Smooth muscle cell (in vitro differentiated cells): ENCODE measurements at regions not wholly inside any gene's neighbourhood (a gene's known extent, or its start where the extent isn't known, plus 50 kb on each side); places are given as distances from the start of the nearest gene placed in this dataset.

Source experiments
- DNase-seq: peaks from one replicate; lab custom pipeline; 2025; ENCODE audit not compliant: unreplicated experiment; lab: John Stamatoyannopoulos, UW
- H2AFZ ChIP-seq: fragments of 200-600 bp; sonication (generic); 2 replicates; pipeline ENCODE4 v1.6.0; 2016; ENCODE audit warnings: antibody characterized with exemption, low read depth, mild to moderate bottlenecking
- H3F3A ChIP-seq: fragments of 200-600 bp; sonication (generic); 2 replicates; pipeline ENCODE4 v1.6.0; 2017; ENCODE audit warnings: antibody characterized with exemption, low read depth
- H3K27ac ChIP-seq: fragments of 200-600 bp; sonication (generic); 2 replicates; pipeline ENCODE4 v1.5.1; 2016; ENCODE audit warnings: low read depth, mild to moderate bottlenecking
- H3K27me3 ChIP-seq: fragments of 200-600 bp; sonication (generic); 2 replicates; pipeline ENCODE4 v1.6.1; 2016; ENCODE audit warnings: low read depth, mild to moderate bottlenecking
- H3K36me3 ChIP-seq: fragments of 200-600 bp; sonication (generic); 2 replicates; pipeline ENCODE4 v1.5.1; 2016; ENCODE audit warnings: low read depth
- H3K4me1 ChIP-seq: fragments of 200-600 bp; sonication (generic); 2 replicates; pipeline ENCODE4 v1.5.1; 2016; ENCODE audit warnings: low read depth
- H3K4me2 ChIP-seq: fragments of 200-600 bp; sonication (generic); 2 replicates; pipeline ENCODE4 v1.6.0; 2016; ENCODE audit warnings: mild to moderate bottlenecking
- H3K4me3 ChIP-seq: fragments of 200-600 bp; sonication (generic); 2 replicates; pipeline ENCODE4 v1.5.1; 2016; ENCODE audit warnings: mild to moderate bottlenecking
- H3K79me2 ChIP-seq: fragments of 200-600 bp; sonication (generic); 2 replicates; pipeline ENCODE4 v1.6.0; 2016; ENCODE audit warnings: low read depth, mild to moderate bottlenecking
- H3K9ac ChIP-seq: fragments of 200-600 bp; sonication (generic); 2 replicates; pipeline ENCODE4 v1.6.0; 2016; ENCODE audit warnings: low read depth
- H3K9me3 ChIP-seq: fragments of 200-600 bp; sonication (generic); replicated peaks from 2 replicates; pipeline ENCODE4 v1.5.1; 2016; ENCODE audit warnings: low read depth
- H4K20me1 ChIP-seq: fragments of 200-600 bp; sonication (generic); 2 replicates; pipeline ENCODE4 v1.6.0; 2016; ENCODE audit warnings: low read depth
- CTCF ChIP-seq: fragments of 200-600 bp; sonication (generic); IDR thresholded peaks from 2 replicates; pipeline ENCODE4 v1.5.1; 2017; ENCODE audit warnings: borderline replicate concordance, mild to moderate bottlenecking, antibody characterized with exemption; ENCODE audit not compliant: insufficient read depth, poor library complexity, severe bottlenecking
- WGBS: methylation state at CpG from one replicate; pipeline ENCODE4 v1.1.7; 2016; ENCODE audit warnings: low lambda C conversion rate; 5-methylcytosine and 5-hydroxymethylcytosine counted together

GRCh38 chr5:135163391-135163790, 129.4 kb upstream of the PITX1 start:
- no peak overlapping the region for H3K27ac ChIP-seq

GRCh38 chr5:135162661-135163265, 128.7 kb upstream of the PITX1 start:
- DNase-seq = no peak
- H4K20me1 ChIP-seq = no peaks in the 10 kb centered on the region
- no peak overlapping the region for H3K4me2 ChIP-seq
- no peak overlapping the region for H3K4me3 ChIP-seq
- H2AFZ ChIP-seq = no peak overlapping the region
- TF ChIP-seq CTCF = no peak
- no peaks in the 10 kb centered on the region for H3K9me3 ChIP-seq
- no peak overlapping the region for H3K27ac ChIP-seq
- peaks cover 14% of the 10 kb centered on the region for H3K27me3 ChIP-seq
- H3K9ac ChIP-seq = no peak overlapping the region
- 77% methylated on average over 9 of the region's 9 CpGs for WGBS
- H3F3A ChIP-seq = no peaks in the 10 kb centered on the region
- no peaks in the 10 kb centered on the region for H3K4me1 ChIP-seq
- H3K36me3 ChIP-seq = no peaks in the 10 kb centered on the region
- H3K79me2 ChIP-seq = no peaks in the 10 kb centered on the region

More at GRCh38 chr5:135163391-135163790, 129.4 kb upstream of the PITX1 start:
- Histone ChIP-seq H3F3A (no peaks in the 10 kb centered on the region), H3K9me3 (no peaks in the 10 kb centered on the region), H3K4me3 (no peak overlapping the region), H3K4me1 (no peaks in the 10 kb centered on the region), H4K20me1 (no peaks in the 10 kb centered on the region), H3K79me2 (no peaks in the 10 kb centered on the region), H2AFZ (no peak overlapping the region), H3K27me3 (peaks cover 15% of the 10 kb centered on the region), H3K4me2 (no peak overlapping the region), H3K36me3 (no peaks in the 10 kb centered on the region), H3K9ac (no peak overlapping the region)
- TF ChIP-seq CTCF = no peak
- 98% methylated on average over 5 of the region's 5 CpGs for WGBS
- DNase-seq = no peak

GRCh38 chr5:135161221-135161620, 127.2 kb upstream of the PITX1 start:
- TF ChIP-seq CTCF = no peak
- Histone ChIP-seq H3K4me3 (no peak overlapping the region), H3K27ac (no peak overlapping the region)

GRCh38 chr5:135160036-135160675, 126.1 kb upstream of the PITX1 start:
- DNase-seq = no peak
- no peak for TF ChIP-seq CTCF

More at GRCh38 chr5:135161221-135161620, 127.2 kb upstream of the PITX1 start:
- no peaks in the 10 kb centered on the region for H3F3A ChIP-seq
- WGBS = 88% methylated on average over 1 of the region's 1 CpG
- no peaks in the 10 kb centered on the region for H4K20me1 ChIP-seq
- H2AFZ ChIP-seq = no peak overlapping the region
- H3K4me1 ChIP-seq = no peaks in the 10 kb centered on the region
- no peaks in the 10 kb centered on the region for H3K79me2 ChIP-seq
- no peak for DNase-seq
- no peaks in the 10 kb centered on the region for H3K36me3 ChIP-seq
- H3K4me2 ChIP-seq = no peak overlapping the region
- H3K9ac ChIP-seq = no peak overlapping the region
- no peaks in the 10 kb centered on the region for H3K9me3 ChIP-seq
- no peaks in the 10 kb centered on the region for H3K27me3 ChIP-seq

More at GRCh38 chr5:135160036-135160675, 126.1 kb upstream of the PITX1 start:
- no peaks in the 10 kb centered on the region for H3K79me2 ChIP-seq
- no peaks in the 10 kb centered on the region for H3K9me3 ChIP-seq
- no peak overlapping the region for H2AFZ ChIP-seq
- WGBS = 37% methylated on average over 1 of the region's 1 CpG
- H3K9ac ChIP-seq = no peak overlapping the region
- H3K4me1 ChIP-seq = no peaks in the 10 kb centered on the region
- no peaks in the 10 kb centered on the region for H4K20me1 ChIP-seq
- H3K27ac ChIP-seq = no peak overlapping the region
- no peak overlapping the region for H3K4me2 ChIP-seq
- H3K27me3 ChIP-seq = no peaks in the 10 kb centered on the region
- H3F3A ChIP-seq = no peaks in the 10 kb centered on the region
- H3K4me3 ChIP-seq = no peak overlapping the region
- H3K36me3 ChIP-seq = no peaks in the 10 kb centered on the region
